ENCODE measurements at regions not wholly inside any gene's neighbourhood (a gene's known extent, or its start where the extent isn't known, plus 50 kb on each side); places are given as distances from the start of the nearest gene placed in this dataset.
"Not testable (repeated sequence)": the region's sequence is repeated elsewhere in the genome, so short reads cannot be mapped to it uniquely, and the experiment has no call there.

DNA sequence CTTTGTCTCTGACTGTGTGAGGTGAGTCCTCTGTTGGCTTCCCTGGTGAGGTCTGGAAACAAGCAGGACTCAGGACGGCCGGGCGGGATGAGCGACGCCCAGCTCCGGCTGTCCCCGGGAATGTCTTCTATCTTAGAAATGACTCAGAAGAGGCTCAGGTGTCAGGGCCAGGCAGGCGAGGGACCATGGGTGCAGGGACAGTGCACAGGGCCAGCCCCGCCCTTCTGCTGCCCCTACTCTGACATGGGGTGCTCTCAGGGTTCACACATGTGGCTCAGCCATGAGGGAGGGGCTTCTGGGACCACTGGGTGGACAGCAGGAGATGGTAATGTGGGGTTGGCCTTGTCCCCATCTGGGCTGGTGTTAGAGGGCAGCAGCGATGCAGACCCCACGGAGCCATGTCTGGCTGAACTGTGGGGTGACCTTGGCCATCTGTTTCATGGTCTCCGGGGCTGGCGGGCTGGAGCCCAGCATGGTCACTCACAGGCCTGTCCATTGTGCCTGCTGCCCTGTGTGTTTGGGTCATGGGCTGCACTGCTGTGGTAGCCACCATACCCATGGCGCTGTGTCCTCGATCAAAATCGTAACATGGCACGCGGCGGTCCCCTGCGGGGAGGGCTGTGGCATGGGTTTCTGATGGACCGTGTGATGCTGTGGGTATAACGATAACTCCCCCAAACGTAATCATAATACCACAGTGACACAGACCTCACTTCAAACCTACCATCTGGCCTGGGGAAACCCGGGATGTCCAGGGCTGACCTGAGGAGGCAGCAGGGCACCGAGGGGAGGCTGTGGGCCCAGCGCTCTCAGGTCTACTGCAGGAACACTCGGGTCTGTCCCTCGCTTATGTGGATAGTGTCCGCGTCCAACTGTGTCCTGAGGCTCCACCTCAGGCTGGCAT lies 368.8 kb downstream of the TMEM121 start:
- DNase-seq: no peak
- H3K9me3 ChIP-seq (ENCODE audit: control insufficient read depth, low read depth, low read length): peaks cover 52% of the 10 kb centered on the region
- WGBS (ENCODE audit: insufficient coverage, low lambda C conversion rate): no CpG with 5 or more reads among the region's 30 CpGs

DNA sequence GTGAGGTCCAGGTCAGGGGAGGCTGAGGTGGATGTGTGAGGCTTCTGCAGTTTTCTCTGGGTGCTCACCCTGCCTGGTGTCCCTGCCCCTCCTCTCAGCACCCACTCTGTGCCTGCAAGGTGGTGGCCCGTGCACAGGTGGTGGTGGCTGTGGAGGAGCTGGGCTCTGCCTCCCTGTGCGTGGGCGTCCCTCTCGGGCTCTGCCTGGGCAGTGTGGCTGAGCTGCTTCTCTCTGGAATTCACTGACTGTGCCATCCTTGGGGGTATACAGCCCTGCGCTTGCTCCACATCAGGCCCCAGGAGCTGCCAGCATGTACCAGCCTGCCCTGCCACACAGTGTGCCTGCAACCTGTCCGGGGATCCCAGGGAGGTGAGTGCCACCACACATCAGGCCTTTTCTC lies 369.8 kb downstream of the TMEM121 start:
- not testable (repeated sequence) for DNase-seq; H3K27me3 ChIP-seq (ENCODE audit: control insufficient read depth, insufficient read depth, low read length); H3K4me1 ChIP-seq (ENCODE audit: control insufficient read depth, insufficient read depth, low read length); H3K36me3 ChIP-seq (ENCODE audit: control insufficient read depth, insufficient read depth, low read length); H3K4me3 ChIP-seq (ENCODE audit: low read length); H3K27ac ChIP-seq (ENCODE audit: low read length)
- no CpG with 5 or more reads among the region's 6 CpGs for WGBS (ENCODE audit: insufficient coverage, low lambda C conversion rate)
- H3K9me3 ChIP-seq (ENCODE audit: control insufficient read depth, low read depth, low read length): peaks cover 53% of the 10 kb centered on the region

More for the DNA sequence above, 368.8 kb downstream of the TMEM121 start:
- H3K4me1 ChIP-seq (ENCODE audit: control insufficient read depth, insufficient read depth, low read length): no peaks in the 10 kb centered on the region
- H3K36me3 ChIP-seq (ENCODE audit: control insufficient read depth, insufficient read depth, low read length): no peaks in the 10 kb centered on the region
- H3K27ac ChIP-seq (ENCODE audit: low read length): no peak overlapping the region
- H3K27me3 ChIP-seq (ENCODE audit: control insufficient read depth, insufficient read depth, low read length): no peaks in the 10 kb centered on the region
- no peak overlapping the region for H3K4me3 ChIP-seq (ENCODE audit: low read length)

DNA sequence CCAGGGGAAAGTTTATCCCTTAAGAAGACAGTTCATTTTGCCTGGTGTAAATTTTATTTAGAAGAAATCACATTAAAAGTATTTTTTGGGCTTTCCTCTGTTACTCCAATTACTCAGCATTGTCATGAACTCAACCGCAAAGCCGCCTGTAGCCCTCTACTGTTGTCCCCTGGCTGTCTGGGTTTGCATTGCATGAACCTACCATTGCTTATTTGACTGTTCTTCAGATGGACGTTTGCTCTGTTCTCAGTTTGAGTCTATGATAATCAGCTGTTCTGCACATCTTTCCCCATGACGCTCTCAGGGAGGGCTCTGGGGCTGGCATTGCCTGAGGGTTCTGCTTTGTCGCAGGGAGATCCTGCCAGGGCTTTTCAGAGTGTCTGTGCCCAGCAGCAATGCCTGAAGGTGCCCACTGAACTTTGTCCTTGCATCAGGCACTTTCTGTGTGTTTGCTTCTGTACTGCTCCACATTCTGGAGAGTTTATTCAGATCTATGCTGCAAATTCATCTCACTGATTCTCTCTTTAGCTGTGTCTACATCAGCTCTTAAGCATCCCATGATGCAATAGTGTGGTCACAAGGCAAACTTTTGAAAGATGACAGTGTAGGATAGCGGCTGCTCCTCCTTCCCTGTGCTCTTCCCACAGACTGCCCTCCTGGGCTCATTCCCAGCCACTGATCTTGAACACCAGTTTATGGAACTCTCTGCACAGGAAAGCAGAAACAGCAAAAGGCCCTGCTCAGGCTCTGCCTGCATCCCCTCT lies 370.8 kb downstream of the TMEM121 start:
- peaks cover 58% of the 10 kb centered on the region for H3K9me3 ChIP-seq (ENCODE audit: control insufficient read depth, low read depth, low read length)
- not testable (repeated sequence) for H3K4me3 ChIP-seq (ENCODE audit: low read length); H3K27me3 ChIP-seq (ENCODE audit: control insufficient read depth, insufficient read depth, low read length); H3K27ac ChIP-seq (ENCODE audit: low read length); H3K4me1 ChIP-seq (ENCODE audit: control insufficient read depth, insufficient read depth, low read length); DNase-seq; H3K36me3 ChIP-seq (ENCODE audit: control insufficient read depth, insufficient read depth, low read length)
- WGBS (ENCODE audit: insufficient coverage, low lambda C conversion rate): no CpG with 5 or more reads among the region's 6 CpGs

DNA sequence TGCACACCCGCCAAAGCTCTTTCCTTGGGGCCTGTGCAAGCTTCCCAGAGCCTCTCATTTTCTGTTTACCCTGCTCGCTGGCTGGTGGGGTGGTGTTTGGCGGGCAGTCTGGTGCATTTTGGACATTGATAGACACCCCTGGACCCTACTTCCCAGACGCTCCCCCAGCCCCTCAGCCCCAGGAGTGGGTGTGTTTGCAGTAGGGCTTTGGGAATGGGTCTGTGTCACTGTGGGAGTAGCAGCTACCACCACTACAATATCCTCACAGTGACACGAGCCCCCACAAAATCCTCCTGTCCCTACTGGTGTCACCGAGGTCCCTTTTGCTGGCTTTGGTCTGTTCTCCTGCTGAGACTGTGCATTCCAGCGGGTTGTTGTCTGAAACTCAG lies 371.3 kb downstream of the TMEM121 start:
- Histone ChIP-seq H3K27ac (ENCODE audit: low read length) (no peak overlapping the region), H3K4me1 (ENCODE audit: control insufficient read depth, insufficient read depth, low read length) (no peaks in the 10 kb centered on the region), H3K4me3 (ENCODE audit: low read length) (no peak overlapping the region), H3K9me3 (ENCODE audit: control insufficient read depth, low read depth, low read length) (peaks cover 58% of the 10 kb centered on the region), H3K36me3 (ENCODE audit: control insufficient read depth, insufficient read depth, low read length) (no peaks in the 10 kb centered on the region), H3K27me3 (ENCODE audit: control insufficient read depth, insufficient read depth, low read length) (no peaks in the 10 kb centered on the region)
- no peak for DNase-seq
- no CpG with 5 or more reads among the region's 7 CpGs for WGBS (ENCODE audit: insufficient coverage, low lambda C conversion rate)

DNA sequence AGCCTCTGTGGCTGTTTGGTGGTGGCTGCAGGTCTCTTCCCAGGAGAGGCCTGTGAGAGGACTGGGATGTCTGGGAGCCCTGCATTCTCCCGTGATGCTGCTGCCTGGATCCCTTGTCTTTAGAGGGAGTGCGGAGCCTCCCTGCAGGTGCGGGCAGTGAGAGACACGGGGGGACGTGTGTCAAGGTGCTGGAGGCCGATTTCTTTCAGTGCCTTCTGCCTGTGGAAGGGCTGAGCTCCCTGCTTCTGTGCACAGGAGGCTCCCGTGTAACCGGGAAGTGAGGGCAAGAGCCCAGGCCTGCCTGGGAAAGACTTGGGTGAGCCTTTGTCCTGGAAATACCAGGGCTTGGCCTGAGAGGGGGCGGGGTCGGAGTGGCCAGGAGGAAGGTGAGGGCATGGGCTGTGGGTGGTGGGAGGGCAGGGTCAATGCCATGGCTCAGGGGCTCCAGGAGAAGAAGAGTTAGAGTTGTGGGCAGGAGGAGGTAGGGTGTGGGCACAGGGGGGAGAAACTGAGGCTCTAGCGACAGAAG lies 372.2 kb downstream of the TMEM121 start:
- Histone ChIP-seq H3K36me3 (ENCODE audit: control insufficient read depth, insufficient read depth, low read length) (no peaks in the 10 kb centered on the region), H3K27me3 (ENCODE audit: control insufficient read depth, insufficient read depth, low read length) (no peaks in the 10 kb centered on the region)
- DNase-seq: no peak

DNA sequence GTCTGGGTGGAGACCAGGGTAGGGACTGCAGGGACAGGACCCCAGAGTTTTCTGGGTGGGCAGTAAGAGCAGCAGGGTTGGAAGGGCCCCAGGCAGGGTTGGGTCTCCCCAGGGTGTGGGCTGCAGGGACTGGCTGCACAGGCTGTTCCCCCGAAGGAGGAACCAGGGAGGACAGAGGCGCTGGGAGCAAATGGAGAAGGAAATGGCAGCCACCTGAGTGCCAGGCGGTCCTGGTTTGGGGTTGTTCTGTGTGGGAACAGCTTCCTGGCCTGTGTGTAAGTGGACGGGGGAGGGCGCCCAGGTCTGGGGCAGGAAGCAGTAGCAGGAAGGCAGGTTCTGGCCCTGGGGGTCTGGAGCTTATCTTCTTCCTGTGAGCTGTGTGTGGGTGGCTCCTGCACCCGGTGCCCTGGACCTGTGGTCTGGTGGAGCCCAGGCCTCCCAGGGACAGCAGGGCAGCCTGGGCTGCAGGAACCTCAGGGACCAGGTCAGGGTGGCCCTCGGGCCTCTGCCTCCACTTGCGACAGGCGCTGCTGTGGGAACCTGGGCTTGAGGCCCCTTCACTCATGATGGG lies 372.8 kb downstream of the TMEM121 start:
- Histone ChIP-seq H3K36me3 (ENCODE audit: control insufficient read depth, insufficient read depth, low read length) (no peaks in the 10 kb centered on the region), H3K27me3 (ENCODE audit: control insufficient read depth, insufficient read depth, low read length) (no peaks in the 10 kb centered on the region), H3K9me3 (ENCODE audit: control insufficient read depth, low read depth, low read length) (peaks cover 60% of the 10 kb centered on the region), H3K4me3 (ENCODE audit: low read length) (no peak overlapping the region), H3K4me1 (ENCODE audit: control insufficient read depth, insufficient read depth, low read length) (no peaks in the 10 kb centered on the region), H3K27ac (ENCODE audit: low read length) (no peak overlapping the region)
- DNase-seq: no peak
- WGBS (ENCODE audit: insufficient coverage, low lambda C conversion rate): 80% methylated on average over 1 of the region's 9 CpGs

More for the DNA sequence above, 372.2 kb downstream of the TMEM121 start:
- Histone ChIP-seq H3K9me3 (ENCODE audit: control insufficient read depth, low read depth, low read length) (peaks cover 57% of the 10 kb centered on the region), H3K4me3 (ENCODE audit: low read length) (no peak overlapping the region), H3K4me1 (ENCODE audit: control insufficient read depth, insufficient read depth, low read length) (no peaks in the 10 kb centered on the region), H3K27ac (ENCODE audit: low read length) (no peak overlapping the region)
- WGBS (ENCODE audit: insufficient coverage, low lambda C conversion rate): no CpG with 5 or more reads among the region's 11 CpGs

DNA sequence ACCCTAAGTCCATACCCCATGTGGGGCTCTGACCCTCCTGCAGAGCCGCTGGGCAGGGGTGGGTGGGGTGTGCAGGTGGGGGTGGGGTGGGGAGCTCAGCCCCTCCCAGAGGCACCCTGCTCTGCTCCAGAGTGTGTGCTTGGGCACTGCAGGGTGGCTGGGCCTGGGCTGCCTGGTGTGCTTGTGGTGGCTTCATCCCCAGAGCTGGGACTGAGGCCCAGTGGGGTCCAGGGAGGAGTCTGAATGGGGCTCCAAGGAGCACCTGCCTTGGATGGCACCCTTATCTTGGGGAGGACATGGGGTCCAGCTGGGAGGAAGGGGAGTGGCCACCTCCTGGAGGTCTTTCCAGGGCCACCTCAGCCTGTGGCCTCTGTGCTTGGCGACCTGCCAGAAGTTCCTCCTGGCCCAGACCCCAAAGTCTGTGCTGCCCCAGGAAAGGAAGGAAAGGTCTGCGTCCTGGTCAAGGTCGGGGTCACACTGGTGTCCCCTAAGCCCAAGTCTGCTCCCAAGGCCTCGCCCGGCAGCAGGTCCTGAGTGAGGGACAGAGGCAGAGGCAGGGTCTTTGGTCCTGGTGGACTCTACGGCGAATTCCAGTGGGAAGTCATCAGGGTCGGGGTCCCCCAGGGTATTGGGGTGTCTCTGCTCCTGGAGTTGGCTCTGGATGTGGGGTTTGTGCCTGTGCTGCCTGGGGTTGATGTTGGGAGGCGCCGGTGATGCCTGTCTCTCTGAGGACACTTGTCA lies 373.4 kb downstream of the TMEM121 start:
- Histone ChIP-seq H3K9me3 (ENCODE audit: control insufficient read depth, low read depth, low read length) (peaks cover 61% of the 10 kb centered on the region), H3K27me3 (ENCODE audit: control insufficient read depth, insufficient read depth, low read length) (no peaks in the 10 kb centered on the region), H3K4me3 (ENCODE audit: low read length) (no peak overlapping the region), H3K36me3 (ENCODE audit: control insufficient read depth, insufficient read depth, low read length) (no peaks in the 10 kb centered on the region), H3K4me1 (ENCODE audit: control insufficient read depth, insufficient read depth, low read length) (no peaks in the 10 kb centered on the region), H3K27ac (ENCODE audit: low read length) (no peak overlapping the region)
- no peak for DNase-seq
- 80% methylated on average over 1 of the region's 11 CpGs for WGBS (ENCODE audit: insufficient coverage, low lambda C conversion rate)

DNA sequence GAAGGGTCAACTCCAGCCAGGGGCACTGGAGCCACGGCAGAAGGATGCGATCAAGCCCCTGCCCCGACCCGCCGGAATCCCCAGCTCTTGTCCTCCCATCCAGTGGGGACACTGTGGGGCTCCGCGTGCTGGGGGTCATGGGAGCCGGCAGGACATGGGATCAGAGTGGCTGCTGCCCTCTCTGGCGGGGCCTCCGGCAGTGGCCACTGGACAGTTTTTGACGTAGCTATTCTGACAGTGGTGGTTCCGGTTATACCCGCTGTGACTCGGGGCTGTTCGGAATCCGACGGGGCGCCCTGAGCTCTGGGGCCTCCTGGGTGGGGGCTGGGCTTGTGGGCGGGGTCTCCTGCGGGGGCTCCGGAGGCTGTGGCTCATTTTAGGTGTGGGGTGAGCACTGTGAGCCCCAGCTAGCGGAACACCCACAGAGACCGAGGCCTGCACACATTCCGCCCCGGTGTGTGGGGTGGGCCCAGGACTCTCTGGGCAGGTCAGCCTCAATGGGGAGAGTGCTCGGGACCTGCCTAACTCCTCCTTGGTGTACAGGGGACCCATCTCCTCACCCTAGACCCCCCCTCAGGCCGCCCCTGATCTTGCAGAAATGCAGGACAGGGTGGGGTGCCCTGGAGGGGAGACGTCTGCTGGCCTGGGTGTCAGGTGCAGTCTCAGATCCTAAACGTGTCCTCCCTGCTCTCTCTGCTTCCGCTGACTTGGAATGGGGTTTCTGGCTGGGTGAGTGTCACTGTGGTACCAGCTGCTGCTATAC lies 374.2 kb downstream of the TMEM121 start:
- Histone ChIP-seq H3K4me1 (ENCODE audit: control insufficient read depth, insufficient read depth, low read length) (no peaks in the 10 kb centered on the region), H3K4me3 (ENCODE audit: low read length) (no peak overlapping the region), H3K27me3 (ENCODE audit: control insufficient read depth, insufficient read depth, low read length) (no peaks in the 10 kb centered on the region), H3K27ac (ENCODE audit: low read length) (no peak overlapping the region), H3K9me3 (ENCODE audit: control insufficient read depth, low read depth, low read length) (peaks cover 62% of the 10 kb centered on the region), H3K36me3 (ENCODE audit: control insufficient read depth, insufficient read depth, low read length) (no peaks in the 10 kb centered on the region)
- no CpG with 5 or more reads among the region's 30 CpGs for WGBS (ENCODE audit: insufficient coverage, low lambda C conversion rate)
- DNase-seq: no peak

DNA sequence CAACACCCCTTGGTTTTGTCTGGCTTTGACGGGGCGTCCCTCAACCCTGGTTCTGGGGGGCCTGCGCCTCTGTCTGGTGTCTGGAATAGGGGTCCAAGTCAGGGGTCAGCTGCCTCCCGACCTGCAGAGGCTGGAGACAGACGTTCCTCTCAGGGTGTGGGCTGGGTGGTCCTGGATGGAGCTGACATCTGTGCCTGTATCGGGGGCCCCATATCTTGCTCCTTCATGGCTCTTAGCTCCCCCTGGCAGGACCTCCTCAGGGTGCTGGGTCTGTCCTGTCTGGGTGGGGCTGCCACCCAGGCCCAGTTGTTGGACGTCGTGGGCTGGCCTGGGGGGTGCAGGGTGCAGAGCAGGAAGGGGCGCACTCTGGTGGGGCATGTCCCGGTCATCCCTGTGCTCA lies 374.8 kb downstream of the TMEM121 start:
- H3K27ac ChIP-seq (ENCODE audit: low read length): no peak overlapping the region
- DNase-seq: no peak
- WGBS (ENCODE audit: insufficient coverage, low lambda C conversion rate): no CpG with 5 or more reads among the region's 10 CpGs
- peaks cover 58% of the 10 kb centered on the region for H3K9me3 ChIP-seq (ENCODE audit: control insufficient read depth, low read depth, low read length)
- H3K36me3 ChIP-seq (ENCODE audit: control insufficient read depth, insufficient read depth, low read length): no peaks in the 10 kb centered on the region
- H3K27me3 ChIP-seq (ENCODE audit: control insufficient read depth, insufficient read depth, low read length): no peaks in the 10 kb centered on the region
- no peaks in the 10 kb centered on the region for H3K4me1 ChIP-seq (ENCODE audit: control insufficient read depth, insufficient read depth, low read length)
- H3K4me3 ChIP-seq (ENCODE audit: low read length): no peak overlapping the region

All from large intestine (tissue), 3 donors.